ENCODE measurements at regions not wholly inside any gene's neighbourhood (a gene's known extent, or its start where the extent isn't known, plus 50 kb on each side); places are given as distances from the start of the nearest gene placed in this dataset.

DNA sequence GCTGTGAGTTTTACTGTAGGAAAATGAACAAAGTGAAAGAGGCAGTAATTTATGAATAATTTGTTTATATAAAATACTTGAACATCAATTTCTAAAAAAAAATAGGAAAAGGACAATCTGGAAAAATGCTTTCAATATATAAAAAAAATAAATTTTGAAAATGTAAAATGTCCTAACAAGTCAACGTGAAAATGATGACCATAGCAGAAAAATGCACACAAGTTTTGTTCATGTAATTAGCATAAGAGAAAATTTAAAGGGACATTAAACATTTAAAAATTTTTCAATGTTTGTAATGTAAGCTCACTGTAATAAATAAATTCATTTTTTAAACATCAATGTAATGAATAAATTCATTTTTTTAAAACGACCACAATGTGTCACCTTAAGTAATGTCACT lies 214.8 kb upstream of the ATXN7L3B start:
- TF ChIP-seq, protein P1, sequence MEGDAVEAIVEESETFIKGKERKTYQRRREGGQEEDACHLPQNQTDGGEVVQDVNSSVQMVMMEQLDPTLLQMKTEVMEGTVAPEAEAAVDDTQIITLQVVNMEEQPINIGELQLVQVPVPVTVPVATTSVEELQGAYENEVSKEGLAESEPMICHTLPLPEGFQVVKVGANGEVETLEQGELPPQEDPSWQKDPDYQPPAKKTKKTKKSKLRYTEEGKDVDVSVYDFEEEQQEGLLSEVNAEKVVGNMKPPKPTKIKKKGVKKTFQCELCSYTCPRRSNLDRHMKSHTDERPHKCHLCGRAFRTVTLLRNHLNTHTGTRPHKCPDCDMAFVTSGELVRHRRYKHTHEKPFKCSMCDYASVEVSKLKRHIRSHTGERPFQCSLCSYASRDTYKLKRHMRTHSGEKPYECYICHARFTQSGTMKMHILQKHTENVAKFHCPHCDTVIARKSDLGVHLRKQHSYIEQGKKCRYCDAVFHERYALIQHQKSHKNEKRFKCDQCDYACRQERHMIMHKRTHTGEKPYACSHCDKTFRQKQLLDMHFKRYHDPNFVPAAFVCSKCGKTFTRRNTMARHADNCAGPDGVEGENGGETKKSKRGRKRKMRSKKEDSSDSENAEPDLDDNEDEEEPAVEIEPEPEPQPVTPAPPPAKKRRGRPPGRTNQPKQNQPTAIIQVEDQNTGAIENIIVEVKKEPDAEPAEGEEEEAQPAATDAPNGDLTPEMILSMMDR (IDR thresholded peaks at IDR 0.05) = no peak
- no peak for TF ChIP-seq POLR2AphosphoS5 (IDR thresholded peaks at IDR 0.05; ENCODE audit: low read depth, low read length)
- TF ChIP-seq, protein P2, sequence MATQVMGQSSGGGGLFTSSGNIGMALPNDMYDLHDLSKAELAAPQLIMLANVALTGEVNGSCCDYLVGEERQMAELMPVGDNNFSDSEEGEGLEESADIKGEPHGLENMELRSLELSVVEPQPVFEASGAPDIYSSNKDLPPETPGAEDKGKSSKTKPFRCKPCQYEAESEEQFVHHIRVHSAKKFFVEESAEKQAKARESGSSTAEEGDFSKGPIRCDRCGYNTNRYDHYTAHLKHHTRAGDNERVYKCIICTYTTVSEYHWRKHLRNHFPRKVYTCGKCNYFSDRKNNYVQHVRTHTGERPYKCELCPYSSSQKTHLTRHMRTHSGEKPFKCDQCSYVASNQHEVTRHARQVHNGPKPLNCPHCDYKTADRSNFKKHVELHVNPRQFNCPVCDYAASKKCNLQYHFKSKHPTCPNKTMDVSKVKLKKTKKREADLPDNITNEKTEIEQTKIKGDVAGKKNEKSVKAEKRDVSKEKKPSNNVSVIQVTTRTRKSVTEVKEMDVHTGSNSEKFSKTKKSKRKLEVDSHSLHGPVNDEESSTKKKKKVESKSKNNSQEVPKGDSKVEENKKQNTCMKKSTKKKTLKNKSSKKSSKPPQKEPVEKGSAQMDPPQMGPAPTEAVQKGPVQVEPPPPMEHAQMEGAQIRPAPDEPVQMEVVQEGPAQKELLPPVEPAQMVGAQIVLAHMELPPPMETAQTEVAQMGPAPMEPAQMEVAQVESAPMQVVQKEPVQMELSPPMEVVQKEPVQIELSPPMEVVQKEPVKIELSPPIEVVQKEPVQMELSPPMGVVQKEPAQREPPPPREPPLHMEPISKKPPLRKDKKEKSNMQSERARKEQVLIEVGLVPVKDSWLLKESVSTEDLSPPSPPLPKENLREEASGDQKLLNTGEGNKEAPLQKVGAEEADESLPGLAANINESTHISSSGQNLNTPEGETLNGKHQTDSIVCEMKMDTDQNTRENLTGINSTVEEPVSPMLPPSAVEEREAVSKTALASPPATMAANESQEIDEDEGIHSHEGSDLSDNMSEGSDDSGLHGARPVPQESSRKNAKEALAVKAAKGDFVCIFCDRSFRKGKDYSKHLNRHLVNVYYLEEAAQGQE (IDR thresholded peaks at IDR 0.05; ENCODE audit: insufficient read depth in 1 of 2, low read depth in 2 of 2, low read length in 1 of 2) = no peak
- TF ChIP-seq TCF7L2 (IDR thresholded peaks at IDR 0.05; ENCODE audit: low read depth, low read length) = no peak

Measured in Panc1 (cell line).